ENCODE measurements at regions not wholly inside any gene's neighbourhood (a gene's known extent, or its start where the extent isn't known, plus 50 kb on each side); places are given as distances from the start of the nearest gene placed in this dataset.
"Not testable (repeated sequence)": the region's sequence is repeated elsewhere in the genome, so short reads cannot be mapped to it uniquely, and the experiment has no call there.

GRCh38 chr11:37474889-37475288, 876.9 kb upstream of the RAG2 start:
- no peak for DNase-seq

DNA sequence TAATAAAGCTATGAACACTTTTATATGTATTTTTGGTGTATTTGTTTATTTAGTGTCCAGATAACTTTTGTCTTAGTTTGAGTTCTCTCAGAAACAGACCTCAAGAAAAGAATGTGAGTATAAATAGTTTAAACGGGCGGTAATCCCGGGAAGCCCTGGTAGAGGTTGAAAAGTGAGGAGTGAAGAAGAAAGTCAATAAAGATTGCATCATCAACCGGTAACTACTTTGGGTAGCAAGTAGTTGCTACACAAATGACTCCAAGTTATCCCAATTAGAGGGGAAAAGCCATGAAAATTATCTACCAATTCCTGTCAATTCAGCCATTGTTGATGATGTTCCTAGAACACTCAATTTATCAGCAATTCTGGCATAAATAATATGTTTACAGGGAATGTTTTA, 870.3 kb upstream of the RAG2 start:
- DNase-seq = no peak

DNA sequence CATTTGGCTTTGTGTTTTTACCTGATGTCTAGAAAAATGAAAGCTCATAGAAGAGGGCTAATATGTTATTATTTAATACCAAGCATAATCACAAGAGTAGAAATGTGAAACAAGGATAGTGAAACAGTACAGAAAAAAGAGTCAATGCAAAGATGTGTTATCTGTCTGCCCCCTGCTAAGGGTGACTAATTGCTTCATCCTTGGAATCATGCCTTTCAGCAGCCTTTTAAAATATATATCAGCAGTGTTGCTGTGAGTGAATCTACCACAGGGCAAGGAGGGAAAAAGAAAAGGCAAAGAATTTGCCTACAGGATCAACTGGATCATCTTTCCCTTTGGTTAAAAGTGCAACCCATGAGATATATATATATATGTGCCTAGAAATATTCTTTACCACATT, 867.2 kb upstream of the RAG2 start:
- no peak for DNase-seq

DNA sequence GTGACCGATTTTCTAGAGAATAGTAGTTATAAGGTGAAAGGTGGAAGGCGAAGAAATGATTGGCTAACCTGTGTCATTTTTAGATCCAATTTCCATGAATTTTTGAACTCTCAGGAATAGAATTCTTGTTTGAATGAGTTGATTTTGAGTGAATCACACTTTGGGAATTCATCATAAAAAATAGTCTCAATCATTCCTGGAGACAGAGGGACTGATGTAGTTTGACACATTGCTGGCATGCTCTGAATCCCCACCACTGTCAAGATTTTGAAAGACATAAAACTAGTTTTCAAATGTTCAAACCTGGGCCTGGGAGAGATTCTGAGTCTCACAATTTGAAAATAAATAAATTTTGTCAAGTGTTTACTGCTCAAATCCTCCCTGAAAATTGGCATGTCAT, 861.4 kb upstream of the RAG2 start:
- DNase-seq = no peak

- DNase-seq = no peak
Observed at GRCh38 chr11:37456746-37457145, 858.7 kb upstream of the RAG2 start.

DNA sequence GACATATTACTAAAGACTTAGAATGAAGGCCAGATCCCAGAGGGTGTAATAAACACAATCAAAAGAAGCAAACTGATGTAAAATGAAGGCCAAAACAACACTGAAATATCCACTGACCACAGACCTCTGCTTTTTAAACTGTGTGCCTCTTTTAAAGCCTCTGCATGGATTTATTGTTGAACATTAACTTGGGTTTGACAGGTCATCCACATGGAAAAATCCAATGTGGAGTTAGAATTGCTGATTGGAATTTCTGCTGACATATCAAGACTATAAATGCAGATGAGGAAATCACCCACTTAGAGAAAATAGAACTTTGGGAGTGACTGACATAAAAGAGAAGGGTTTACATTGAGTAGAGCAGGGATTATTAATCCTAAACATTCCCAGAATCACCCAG, 853.9 kb upstream of the RAG2 start:
- no peak for DNase-seq

GRCh38 chr11:37450613-37451012, 852.6 kb upstream of the RAG2 start:
- DNase-seq = no peak

DNA sequence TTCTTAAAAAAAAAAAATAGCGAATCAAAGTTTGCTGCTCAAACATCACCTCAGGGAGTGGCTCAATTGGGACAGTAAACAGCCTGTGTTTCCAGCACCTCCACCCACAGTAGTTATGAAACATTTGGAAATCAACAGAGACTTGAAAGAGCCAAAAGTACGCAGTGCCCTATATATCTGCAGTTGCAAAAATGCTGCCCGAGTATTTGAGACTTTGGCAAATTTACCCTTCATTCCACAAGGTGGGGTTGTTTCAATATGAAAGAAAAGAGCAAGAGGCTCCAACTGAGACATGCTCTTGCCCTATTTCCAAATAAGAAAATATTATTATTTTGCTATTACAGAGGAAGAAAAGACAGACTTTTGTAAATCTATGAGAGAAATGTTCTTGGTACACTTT, 851.1 kb upstream of the RAG2 start:
- peak; percentile 6 for DNase-seq

GRCh38 chr11:37442576-37442975, 844.5 kb upstream of the RAG2 start:
- no peak for DNase-seq

DNA sequence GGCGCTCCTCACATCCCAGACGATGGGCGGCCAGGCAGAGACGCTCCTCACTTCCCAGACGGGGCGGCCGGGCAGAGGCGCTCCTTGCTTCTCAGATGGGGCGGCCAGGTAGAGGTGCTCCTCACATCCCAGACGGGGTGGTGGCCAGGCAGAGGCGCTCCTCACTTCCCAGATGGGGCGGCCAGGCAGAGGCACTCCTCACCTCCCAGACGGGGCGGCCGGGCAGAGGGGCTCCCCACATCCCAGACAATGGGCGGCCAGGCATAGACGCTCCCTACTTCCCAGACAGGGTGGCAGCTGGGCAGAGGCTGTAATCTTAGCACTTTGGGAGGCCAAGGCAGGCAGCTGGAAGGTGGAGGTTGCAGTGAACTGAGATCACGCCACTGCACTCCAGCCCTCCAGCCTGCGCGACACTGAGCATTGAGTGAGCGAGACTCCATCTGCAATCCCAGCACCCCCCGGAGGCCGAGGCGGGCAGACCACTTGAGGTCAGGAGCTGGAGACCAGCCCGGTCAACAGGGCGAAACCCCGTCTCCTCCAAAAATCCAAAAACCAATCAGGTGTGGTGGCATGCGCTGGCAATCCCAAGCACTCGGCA, 833.7 kb upstream of the RAG2 start:
- not testable (repeated sequence) for DNase-seq

DNA sequence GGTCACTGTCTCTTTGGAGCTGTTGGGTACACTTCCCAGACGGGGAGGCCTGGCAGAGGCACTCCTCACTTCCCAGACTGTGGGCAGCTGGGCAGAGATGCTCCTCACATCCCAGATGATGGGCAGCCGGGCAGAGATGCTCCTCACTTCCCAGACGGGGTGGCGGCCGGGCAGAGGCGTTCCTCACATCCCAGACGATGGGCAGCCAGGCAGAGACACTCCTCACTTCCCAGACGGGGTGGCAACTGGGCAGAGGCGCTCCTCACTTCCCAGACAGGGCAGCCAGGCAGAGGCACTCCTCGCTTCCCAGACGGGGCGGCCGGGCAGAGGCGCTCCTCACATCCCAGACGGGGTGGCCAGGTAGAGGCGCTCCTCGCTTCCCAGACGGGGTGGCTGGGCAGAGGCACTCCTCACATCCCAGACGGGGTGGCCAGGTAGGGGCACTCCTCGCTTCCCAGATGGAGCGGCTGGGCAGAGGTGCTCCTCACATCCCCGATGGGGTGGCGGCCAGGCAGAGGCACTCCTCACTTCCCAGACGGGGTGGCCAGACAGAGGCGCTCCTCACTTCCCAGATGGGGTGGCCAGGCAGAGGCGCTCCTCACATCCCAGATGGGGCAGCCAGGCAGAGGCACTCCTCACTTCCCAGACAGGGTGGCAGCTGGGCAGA, 833.1 kb upstream of the RAG2 start:
- not testable (repeated sequence) for DNase-seq

GRCh38 chr11:37422511-37422910, 824.5 kb upstream of the RAG2 start:
- no peak for DNase-seq

GRCh38 chr11:37411289-37411688, 813.3 kb upstream of the RAG2 start:
- DNase-seq = no peak

DNA sequence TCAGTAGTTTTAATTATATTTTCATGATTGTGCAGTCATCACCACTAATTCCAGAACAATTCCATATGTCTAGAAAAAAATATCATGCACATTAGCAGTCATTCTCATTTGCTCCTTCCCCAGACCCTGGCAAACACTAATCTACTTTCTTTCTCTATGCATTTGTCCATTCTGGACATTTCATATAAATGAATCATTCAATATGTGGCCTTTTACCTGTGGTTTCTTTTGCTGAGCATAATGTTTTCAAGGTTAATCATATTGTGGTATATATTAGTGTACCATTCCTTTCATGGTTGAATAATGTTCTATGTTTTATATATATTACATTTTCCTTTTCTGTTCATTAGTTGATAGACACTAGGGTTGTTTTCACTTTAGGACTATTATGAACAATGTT, 811.1 kb upstream of the RAG2 start:
- no peak for DNase-seq

DNA sequence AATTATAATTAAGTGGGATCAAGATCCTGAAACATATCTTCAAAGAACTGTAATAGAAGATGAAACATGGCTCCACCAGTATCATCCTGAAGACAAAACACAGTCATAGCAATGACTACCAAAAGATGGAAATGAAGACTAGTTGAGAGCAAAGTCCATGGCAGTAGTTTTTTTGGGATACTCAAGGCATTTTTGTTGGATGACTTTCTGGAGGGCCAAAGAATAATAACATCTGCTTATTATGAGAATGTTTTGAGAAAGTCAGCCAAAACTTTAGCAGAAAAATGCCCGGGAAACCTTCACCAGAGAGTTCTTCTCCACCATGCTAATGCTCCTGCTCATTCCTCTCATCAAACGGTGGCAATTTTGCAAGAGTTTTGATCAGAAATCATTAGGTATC, 809.4 kb upstream of the RAG2 start:
- no peak for DNase-seq

DNA sequence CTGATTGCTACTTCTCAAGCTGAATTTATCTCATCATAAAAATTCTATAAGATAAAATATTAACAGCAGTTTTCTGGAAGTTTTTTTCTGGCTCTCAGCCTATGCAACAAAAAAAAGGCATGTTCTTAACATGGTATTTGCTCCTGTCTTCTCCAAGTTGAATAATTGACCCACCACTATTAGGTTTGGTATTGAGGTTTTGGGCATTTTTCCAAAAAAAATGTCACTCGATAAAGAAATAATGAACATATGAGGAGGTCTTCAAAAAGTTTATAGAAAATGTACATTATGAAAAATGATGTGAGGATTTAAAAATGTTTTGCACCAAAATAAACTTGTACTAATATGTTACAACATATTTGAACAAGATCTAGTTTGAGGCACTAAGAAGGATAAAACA, 808.6 kb upstream of the RAG2 start:
- no peak for DNase-seq

DNA sequence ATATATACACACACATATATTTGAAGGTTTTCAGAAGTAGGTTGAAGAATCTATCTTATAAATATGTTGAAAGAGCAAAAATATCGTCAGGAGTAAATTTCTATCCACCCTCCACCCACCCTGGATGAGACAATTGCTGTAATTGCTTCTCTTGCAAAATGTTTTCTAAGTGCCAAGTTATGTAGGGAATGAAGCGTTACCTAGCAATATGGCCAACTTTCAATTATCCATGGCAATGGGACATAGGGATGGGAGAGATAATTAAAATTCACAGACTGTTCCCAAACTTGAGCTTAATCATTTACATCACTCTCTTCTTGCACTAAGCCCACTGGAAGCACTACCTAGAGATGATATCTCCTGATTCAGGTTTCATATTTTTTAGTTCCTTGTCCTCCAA, 806.2 kb upstream of the RAG2 start:
- DNase-seq = no peak

GRCh38 chr11:37402663-37403062, 804.6 kb upstream of the RAG2 start:
- DNase-seq = no peak

DNA sequence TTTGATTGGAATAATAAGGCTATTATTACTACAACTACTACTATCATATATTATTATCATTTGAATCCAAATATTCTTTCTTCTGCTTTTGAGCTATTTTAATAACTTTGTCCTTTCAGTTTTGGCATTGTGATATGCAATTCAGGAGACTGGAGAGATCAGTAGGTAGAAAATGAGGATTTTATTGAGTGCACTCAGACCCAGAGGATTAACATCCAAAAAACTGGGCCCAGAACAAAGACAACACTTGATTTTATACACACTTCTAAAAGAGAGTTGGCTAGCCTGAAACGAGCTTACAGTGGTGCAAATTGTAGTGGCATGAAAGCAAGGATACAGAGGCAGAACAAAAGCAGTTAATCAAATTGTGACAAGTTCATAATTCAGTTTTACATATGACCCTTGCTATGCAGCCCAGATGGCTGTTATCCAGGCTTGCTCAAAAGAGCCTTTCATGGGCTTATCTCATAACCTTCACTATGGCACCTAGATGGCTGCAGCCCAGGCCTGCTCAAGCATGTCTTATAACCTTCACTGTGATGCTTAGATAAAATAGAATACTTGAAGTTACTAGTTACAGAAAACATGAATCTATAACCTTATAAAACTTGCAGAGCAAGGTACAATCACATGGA, 796.3 kb upstream of the RAG2 start:
- no peak for DNase-seq

DNA sequence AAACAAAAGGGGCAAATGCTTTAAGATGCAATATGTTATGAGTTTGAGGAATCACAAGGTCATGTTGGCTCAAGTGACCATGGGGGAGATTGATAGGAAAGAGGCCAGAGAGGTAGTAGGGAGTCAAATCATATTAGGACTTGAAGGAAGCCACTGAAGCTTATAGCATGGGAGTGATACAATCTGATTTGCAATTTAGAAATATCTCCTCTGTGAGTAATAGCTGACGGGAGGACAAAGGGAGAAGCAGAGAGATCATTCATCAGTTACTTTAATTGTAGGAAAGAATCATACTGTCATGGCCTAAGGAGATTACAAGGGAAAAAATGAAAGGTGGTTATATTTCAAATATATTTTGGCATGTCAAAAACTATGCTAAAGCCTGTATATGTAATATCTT, 793.6 kb upstream of the RAG2 start:
- DNase-seq = no peak

DNA sequence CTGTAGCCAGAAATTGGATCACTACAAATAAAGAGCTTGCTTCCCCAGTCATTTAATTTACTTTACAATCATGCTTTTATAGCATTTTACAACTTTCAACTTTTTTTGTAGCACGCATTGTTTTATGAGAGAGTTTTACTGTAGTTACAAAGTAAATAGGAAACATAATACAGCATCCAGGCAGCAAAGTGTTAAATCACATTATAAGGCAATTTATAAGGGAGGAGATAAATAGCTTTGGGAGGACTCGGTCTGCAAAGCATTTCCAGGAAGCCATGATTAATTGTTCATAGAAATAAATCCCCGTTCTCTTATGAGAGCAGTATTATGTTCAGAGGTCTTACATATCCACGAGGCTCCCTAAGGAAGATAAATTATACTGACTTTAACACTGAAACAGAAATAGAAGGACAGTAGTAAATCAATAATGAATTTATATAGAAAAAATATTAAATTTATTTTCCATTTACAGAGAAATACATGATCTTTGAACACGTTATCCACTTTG, 792.6 kb upstream of the RAG2 start:
- no peak for DNase-seq

DNA sequence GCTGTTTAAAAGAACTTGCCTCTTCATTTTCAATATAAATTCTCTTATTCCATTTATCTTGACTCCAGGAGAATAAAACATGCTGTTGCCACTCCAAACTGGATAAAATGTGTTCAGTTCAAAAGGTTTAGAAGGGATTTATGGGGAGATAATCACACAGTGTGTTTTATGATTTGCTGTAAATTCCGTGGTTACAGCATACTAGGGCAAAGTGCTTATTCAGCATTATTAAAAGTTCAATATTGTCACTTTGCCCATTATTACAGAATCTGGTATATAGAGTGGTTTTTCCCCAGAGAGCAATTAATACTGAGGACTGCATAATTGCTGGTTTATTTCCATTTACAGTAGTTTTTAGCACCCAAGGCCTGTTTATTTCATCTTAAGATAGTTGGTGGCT, 780.9 kb upstream of the RAG2 start:
- DNase-seq = no peak

GRCh38 chr11:37372667-37373066, 774.6 kb upstream of the RAG2 start:
- DNase-seq = no peak

DNA sequence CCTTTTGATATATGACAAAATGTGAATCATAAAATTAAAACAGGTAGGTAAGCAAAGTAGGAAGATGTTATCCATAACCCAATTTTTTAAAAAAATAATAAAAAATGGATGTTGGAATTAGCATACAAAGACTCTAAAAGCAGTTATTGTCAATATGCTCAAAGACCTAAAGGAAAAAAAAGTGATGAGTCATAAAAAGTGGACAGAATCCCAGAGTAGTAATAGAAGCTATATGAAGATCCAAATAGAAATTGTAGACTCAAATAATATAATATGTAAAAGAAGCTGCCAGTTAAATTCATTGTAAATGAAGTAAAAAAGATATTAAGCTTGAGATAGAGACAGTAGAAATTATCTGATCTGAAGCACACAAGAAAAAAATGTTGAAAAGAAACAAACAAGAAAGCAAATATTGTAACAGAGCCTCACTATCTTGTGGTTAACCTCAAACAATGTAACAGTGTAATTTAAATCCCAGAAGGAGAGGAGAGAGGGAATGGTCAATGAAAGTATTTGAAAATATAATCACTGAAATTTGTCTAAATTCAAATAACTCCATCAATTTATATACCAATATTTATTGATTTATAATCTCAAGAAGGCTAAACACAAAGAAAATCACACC, 773.4 kb upstream of the RAG2 start:
- no peak for DNase-seq

All from NCI-H1694 (cell line).